Activated CD4-positive, alpha-beta T cell treated with anti-CD3 and anti-CD28 coated beads for 24 hours (primary cell): ENCODE measurements at regions not wholly inside any gene's neighbourhood (a gene's known extent, or its start where the extent isn't known, plus 50 kb on each side); places are given as distances from the start of the nearest gene placed in this dataset.
"Not testable (repeated sequence)": the region's sequence is repeated elsewhere in the genome, so short reads cannot be mapped to it uniquely, and the experiment has no call there.

Source experiments
- DNase-seq, 2 donors: peaks; one replicate each; pipeline ENCODE4 v3.0.0-alpha.2; 2020; ENCODE audit warnings: low read depth in 2 of 2

GRCh38 chr13:79986890-79987289, 354.0 kb downstream of the SPRY2 start:
- no peak for DNase-seq

GRCh38 chr13:79974935-79975650, 365.8 kb downstream of the SPRY2 start:
- DNase-seq: not testable (repeated sequence)

GRCh38 chr13:79973533-79973963, 367.4 kb downstream of the SPRY2 start:
- DNase-seq: no peak

GRCh38 chr13:79972066-79972569, 368.8 kb downstream of the SPRY2 start:
- DNase-seq: no peak

GRCh38 chr13:79966493-79966895, 374.4 kb downstream of the SPRY2 start:
- no peak for DNase-seq

GRCh38 chr13:79966059-79966458, 374.9 kb downstream of the SPRY2 start:
- no peak for DNase-seq

GRCh38 chr13:79946556-79946955, 394.4 kb downstream of the SPRY2 start:
- no peak for DNase-seq

GRCh38 chr13:79943346-79944023, 397.4 kb downstream of the SPRY2 start:
- no peak for DNase-seq

GRCh38 chr13:79941752-79942151, 399.2 kb downstream of the SPRY2 start:
- DNase-seq: no peak

- no peak for DNase-seq
Observed at GRCh38 chr13:79939689-79940088, 401.2 kb downstream of the SPRY2 start.

GRCh38 chr13:79937771-79938216, 403.1 kb downstream of the SPRY2 start:
- DNase-seq: no peak

GRCh38 chr13:79937311-79937710, 403.6 kb downstream of the SPRY2 start:
- DNase-seq: no peak

GRCh38 chr13:79936368-79937136, 404.4 kb downstream of the SPRY2 start:
- DNase-seq: no peak

GRCh38 chr13:79935121-79935520, 405.8 kb downstream of the SPRY2 start:
- DNase-seq: no peak

GRCh38 chr13:79933389-79933788, 407.5 kb downstream of the SPRY2 start:
- no peak for DNase-seq

GRCh38 chr13:79932556-79932955, 408.4 kb downstream of the SPRY2 start:
- no peak for DNase-seq

GRCh38 chr13:79923973-79924556, 416.9 kb downstream of the SPRY2 start:
- not testable (repeated sequence) for DNase-seq

GRCh38 chr13:79919091-79919490, 421.8 kb downstream of the SPRY2 start:
- DNase-seq: no peak

GRCh38 chr13:79918620-79919019, 422.3 kb downstream of the SPRY2 start:
- no peak for DNase-seq

- no peak for DNase-seq
Observed at GRCh38 chr13:79917628-79918027, 423.3 kb downstream of the SPRY2 start.

GRCh38 chr13:79915114-79915811, 425.7 kb downstream of the SPRY2 start:
- no peak for DNase-seq
